NCI-H1694 (cell line): ENCODE measurements at regions not wholly inside any gene's neighbourhood (a gene's known extent, or its start where the extent isn't known, plus 50 kb on each side); places are given as distances from the start of the nearest gene placed in this dataset.
"Not testable (repeated sequence)": the region's sequence is repeated elsewhere in the genome, so short reads cannot be mapped to it uniquely, and the experiment has no call there.

Source experiments
- DNase-seq: peaks from one replicate; lab custom pipeline; 2025; lab: John Stamatoyannopoulos, UW

DNA sequence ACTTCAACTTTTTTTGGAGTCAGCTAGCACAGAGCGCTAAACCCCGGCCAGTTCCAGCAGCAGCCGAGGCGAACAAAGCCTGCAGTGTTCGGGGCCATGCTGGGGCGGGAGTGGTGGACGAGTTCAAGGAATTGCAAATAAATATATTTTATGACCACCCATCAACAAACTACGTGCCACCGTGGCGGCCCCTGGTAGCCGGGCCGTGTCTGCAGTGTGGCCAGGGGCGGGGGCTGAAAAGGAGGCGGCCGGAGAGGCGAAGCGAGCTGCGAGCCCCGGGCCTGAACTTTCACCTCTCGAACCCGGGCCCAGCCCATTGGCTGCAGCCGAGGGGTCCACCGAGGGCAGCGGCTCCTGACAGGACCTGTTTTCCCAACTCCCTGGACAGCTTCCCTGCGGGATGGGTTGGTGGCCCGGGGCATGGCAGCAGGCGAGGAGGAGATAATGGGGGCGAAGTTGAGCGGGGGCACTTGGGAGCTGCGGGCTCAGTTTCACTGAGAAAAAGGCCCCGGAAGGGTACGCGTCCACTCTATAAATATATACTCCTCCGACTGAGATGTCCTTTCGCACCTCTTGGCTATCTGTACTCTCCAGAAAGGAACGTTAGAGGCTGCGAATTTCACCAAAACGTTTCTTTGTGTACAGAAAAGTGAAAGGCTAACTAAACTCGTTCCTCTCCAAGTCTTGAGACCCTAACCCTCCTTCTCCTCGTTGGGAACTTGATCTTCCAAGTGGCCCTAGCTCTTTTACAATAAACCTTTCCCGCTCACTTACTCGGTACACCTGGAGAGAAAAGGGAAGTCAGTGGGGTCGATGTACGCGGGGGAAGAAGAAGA is 164.6 kb upstream of the PPP1R3A start:
- no peak for DNase-seq

DNA sequence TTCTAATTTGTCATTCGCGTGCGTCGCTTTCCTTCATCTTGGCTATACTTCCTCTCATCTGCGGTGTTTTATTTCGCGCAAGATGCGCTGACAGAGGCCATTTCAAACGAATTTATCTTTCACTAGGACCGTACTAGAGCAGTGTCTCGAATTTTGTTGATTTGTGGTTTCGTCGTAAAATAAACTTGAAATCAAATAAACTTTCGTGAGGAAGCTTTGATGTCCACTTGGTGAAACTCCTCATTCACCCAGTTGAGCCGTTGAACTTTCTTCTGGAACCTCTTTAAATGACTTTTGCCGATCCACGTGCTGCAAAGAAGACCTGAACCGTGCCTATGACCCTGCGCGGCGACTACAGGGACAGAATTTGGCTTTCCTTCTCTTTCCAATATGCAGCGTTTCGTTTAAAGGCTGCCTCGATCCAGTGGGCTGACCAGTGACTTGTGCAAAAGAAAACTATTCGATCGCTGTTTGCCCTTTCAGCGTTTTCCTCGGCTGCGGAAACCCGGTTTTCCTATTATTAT is 163.9 kb upstream of the PPP1R3A start:
- DNase-seq = no peak

- DNase-seq = peak; percentile 83
Observed at GRCh38 chr7:114081606-114082425, 163.0 kb upstream of the PPP1R3A start.

GRCh38 chr7:114077158-114077524 is 158.3 kb upstream of the PPP1R3A start:
- not testable (repeated sequence) for DNase-seq

GRCh38 chr7:114076392-114077157 is 157.8 kb upstream of the PPP1R3A start:
- DNase-seq = not testable (repeated sequence)

DNA sequence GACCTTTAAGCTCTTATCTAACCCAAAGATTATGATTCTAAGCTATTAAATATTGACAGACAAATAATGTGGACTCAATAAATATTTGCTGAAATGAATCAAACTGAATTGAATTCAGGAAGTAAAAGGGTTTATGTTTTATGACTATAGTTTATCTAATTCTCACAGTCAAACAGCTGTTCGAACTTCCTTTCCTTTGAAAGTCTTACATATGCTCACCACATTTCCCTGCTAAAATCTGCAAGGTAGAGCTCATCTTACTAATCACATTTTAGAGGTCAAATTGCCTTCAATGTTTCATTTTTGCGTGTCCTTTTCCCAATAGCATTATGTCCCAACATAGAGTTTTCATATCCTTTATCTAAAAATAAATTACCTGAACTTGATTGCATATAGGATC is 154.9 kb upstream of the PPP1R3A start:
- no peak for DNase-seq

GRCh38 chr7:114070246-114070645 is 151.4 kb upstream of the PPP1R3A start:
- DNase-seq = no peak

DNA sequence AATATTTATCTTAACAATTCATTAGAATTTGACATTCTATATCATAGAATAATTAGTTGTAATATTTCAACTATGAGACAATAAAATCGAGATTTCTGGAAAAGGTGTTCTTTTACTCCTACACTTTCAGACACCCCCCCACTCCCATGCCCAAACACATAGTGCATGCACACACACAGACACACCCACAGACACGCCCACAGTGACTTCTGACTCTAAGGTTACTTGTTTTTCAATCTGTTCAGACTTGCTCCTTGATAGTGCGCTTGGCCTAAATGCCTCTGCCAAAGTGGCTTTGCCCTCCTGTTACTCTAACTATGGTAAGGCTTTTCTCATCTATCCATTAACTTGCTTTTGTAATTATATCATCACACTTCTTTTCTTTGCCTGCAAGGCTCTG is 144.0 kb upstream of the PPP1R3A start:
- DNase-seq = no peak

- no peak for DNase-seq
Observed at GRCh38 chr7:114051871-114052331, 133.1 kb upstream of the PPP1R3A start.

DNA sequence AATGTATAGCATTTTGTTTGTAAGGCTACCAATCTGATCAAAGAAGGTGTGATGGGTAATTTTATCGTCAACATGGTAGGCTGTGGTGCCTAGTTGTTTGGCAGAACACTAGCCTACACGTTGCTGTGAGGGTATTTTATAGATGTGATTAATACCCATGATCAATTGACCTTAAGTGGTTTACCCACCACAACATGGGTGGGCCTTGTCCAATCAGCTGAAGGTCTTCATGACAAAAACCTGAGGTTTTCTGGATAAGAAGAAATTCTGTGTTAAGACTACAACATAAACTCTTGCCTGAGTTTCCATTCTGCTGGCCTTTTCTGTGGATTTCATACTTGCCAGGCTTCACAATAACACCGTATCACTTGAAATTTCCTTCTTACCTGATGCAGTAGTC is 131.8 kb upstream of the PPP1R3A start:
- DNase-seq = no peak

GRCh38 chr7:114048386-114049235 is 129.8 kb upstream of the PPP1R3A start:
- DNase-seq = no peak

GRCh38 chr7:114047889-114048288 is 129.1 kb upstream of the PPP1R3A start:
- DNase-seq = no peak

DNA sequence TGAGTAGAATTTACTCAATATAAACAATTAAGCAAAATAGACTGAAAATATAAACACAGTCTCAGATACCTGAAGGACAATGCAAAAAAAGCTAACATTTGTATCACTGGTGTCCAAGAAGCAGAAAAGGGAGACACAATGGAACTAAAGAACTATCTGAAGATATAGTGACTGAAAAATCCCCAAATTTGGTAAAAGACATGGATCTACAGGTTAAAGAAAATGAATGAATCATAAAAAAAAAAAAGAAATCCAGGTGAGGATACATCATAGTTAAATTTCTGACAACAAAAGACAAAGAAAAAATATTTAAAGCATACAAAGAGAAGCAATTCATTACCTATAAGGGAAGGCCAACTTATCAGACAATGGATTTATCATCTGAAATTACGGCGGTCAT is 114.7 kb upstream of the PPP1R3A start:
- no peak for DNase-seq

DNA sequence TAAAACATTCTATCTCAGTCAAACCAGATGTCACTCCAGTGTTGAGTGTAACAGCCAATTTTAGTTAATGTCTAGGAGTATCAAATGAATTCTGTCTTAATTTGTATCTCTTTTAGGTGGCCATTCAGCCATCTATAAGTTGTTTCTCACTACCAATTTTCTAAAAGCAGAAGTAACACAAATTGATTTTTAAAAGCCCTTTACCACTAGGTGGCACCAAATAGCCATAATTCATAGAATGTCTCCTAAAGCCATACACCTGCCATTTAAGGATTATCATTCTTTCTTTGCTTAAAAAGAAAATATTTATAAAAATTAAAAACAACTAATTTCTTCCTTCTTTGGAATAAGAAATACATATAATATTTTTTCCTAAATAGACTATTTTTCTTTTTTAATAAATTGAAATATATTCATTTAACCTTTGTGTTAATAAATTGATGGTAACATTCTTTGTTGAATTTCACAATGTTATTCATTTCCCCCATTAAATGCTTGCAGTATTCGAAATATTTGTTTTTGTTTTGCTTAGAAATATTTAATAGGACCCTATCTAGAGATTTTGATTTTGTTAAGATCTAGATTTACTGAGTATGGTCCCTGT is 107.8 kb upstream of the PPP1R3A start:
- peak; percentile 94 for DNase-seq

- DNase-seq = no peak
Observed at GRCh38 chr7:114021135-114021534, 102.3 kb upstream of the PPP1R3A start.

DNA sequence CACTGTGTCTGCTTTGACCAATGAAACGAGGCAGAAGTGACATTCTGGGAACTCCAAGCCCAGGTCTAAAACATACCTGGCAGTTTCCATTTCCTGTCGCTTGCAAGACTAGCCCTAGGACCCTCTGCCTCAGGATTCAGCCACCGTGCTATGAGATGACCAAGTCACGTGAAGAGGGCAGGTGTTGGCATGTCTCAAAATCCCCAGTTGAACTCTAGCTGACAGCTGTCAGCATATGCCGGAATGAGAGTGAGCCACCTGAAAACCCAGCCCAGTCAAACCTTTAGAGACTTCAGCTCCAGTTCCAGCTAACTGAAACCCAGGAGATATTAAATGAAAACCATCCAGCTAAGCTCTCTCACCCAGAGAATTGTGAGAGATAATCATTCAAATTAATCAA is 89.9 kb upstream of the PPP1R3A start:
- no peak for DNase-seq

- no peak for DNase-seq
Observed at GRCh38 chr7:114007386-114007785, 88.6 kb upstream of the PPP1R3A start.

DNA sequence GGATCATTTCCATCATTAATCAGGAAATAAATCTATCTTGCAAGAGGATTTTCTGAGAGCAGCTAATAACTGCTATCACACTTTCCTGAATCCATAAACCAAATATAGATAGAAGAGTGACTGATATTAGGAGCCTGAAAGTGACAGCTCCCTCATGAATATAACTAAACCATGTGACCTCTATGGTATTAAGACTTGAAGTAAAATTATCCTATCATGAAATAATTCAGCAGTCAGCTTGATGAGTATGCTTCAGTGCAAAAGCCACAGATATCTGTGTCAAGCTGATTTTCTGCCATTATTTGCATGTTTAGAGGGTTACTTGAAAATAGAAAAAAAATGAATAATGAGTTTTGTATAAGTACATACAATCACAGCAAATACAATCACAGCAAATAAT is 80.1 kb upstream of the PPP1R3A start:
- DNase-seq = no peak

DNA sequence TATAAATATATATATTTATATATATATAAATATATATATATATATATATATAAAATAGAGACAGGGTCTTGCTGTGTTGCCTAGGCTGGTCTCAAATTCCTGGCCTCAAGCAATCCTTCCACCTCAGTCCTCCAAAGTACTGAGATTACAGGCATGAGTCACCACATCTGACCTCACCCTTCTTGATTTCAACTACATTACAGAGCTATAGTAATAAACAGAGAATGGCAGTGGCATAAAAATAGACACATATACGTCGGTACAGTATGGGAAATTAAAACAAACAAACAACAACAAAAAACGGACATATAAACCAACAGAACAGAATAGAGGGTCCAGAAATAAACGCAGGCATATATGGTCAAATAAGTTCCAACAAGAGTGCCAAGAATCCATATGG is 77.6 kb upstream of the PPP1R3A start:
- DNase-seq = no peak

DNA sequence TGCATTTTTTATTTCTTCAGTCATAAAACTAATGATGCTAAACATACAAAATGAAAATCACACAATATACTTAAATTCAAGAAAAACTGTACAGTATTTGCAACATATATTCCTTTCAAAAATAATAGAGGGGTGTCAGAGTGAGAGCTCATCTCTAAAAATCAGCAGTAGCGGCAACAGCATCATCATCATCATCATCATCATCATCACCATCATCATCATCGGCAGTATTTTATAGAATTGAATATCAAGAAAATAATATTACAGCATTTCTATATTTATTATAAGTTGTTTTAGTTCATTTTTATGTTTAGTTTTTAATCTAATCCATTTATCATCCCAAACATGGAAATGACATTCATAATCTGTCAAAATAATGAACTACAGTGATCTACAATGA is 67.4 kb upstream of the PPP1R3A start:
- DNase-seq = no peak

DNA sequence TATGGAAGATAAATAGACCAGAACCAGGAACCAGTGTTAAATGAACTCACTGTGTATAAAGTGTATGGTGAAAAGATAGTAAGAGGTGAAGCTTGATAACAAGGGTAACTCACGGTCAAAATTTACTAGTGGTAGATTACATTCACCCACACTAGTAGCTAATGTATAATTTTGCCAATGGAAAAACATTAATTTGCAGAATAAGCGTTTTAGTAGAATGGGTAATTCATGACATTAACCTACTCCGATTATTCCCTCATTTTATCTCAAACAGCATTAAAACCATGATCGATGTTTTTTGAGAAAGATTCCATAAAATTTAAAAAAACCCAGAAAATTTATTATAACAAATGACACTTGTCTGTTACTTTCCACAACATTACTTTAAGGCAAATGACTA is 57.7 kb upstream of the PPP1R3A start:
- no peak for DNase-seq
